Endothelial cell of umbilical vein (primary cell): ENCODE measurements at regions not wholly inside any gene's neighbourhood (a gene's known extent, or its start where the extent isn't known, plus 50 kb on each side); places are given as distances from the start of the nearest gene placed in this dataset.

Experiments
- BruUV-seq: library from RNA; stranded (reverse); fragments of 400-500 nt; replicated peaks from 2 replicates; lab custom pipeline; 2021; lab: Mats Ljungman, UMichigan
- CTCF ChIA-PET: fragments of 300-600, 350-600 bp; sonication (Branson Sonifier 250); formaldehyde crosslinking; loops from one replicate; lab custom pipeline; 2021; ENCODE audit warnings: antibody characterized with exemption, inconsistent platforms; lab: Charles Lee
- POLR2A ChIA-PET: fragments of 300-600, 350-600 bp; sonication (Branson Sonifier 250); formaldehyde crosslinking; loops from one replicate; lab custom pipeline; 2021; ENCODE audit warnings: antibody characterized with exemption, inconsistent platforms; lab: Charles Lee
- DNase-seq: peaks from one replicate; pipeline ENCODE4 v3.0.0-alpha.2; 2011; ENCODE audit warnings: low read depth, low spot score
- FAIRE-seq: peaks from 2 replicates; lab custom pipeline; 2011; peaks lifted over from hg19 to GRCh38; lab: Jason Lieb, UNC
- H2AFZ ChIP-seq: 2 replicates; pipeline ENCODE4 v1.6.0; 2012; ENCODE audit warnings: low read depth, low read length, control low read depth, inconsistent platforms
- H3K27ac ChIP-seq: 2 replicates; pipeline ENCODE4 v1.5.1; 2011; ENCODE audit warnings: low read depth, mild to moderate bottlenecking, control low read depth, low read length, moderate library complexity; ENCODE audit not compliant: insufficient read depth
- H3K27me3 ChIP-seq, 2 experiments: 2 replicates each; pipeline versions ENCODE4 v1.6.0 to v1.6.1; 2011; ENCODE audit warnings: low read length in 2 of 2, mixed read lengths in 1 of 2; ENCODE audit not compliant: control insufficient read depth in 2 of 2, insufficient read depth in 2 of 2
- H3K36me3 ChIP-seq, 2 experiments: 2 replicates in 1 of 2; 3 replicates in 1 of 2; pipeline ENCODE4 v1.5.1; 2011; ENCODE audit warnings: low read length in 2 of 2, mild to moderate bottlenecking in 1 of 2, moderate library complexity in 1 of 2; ENCODE audit not compliant: control insufficient read depth in 2 of 2, insufficient read depth in 2 of 2; ENCODE audit errors: extremely low read depth in 1 of 2
- H3K4me1 ChIP-seq: 3 replicates; pipeline ENCODE4 v1.5.1; 2011; ENCODE audit warnings: mild to moderate bottlenecking, low read length; ENCODE audit not compliant: control insufficient read depth, insufficient read depth; ENCODE audit errors: extremely low read depth
- H3K4me2 ChIP-seq: 2 replicates; pipeline ENCODE4 v1.6.1; 2011; ENCODE audit warnings: low read length, control low read depth, mixed read lengths; ENCODE audit not compliant: insufficient read depth
- H3K4me3 ChIP-seq, 3 experiments: fragments of 200-600 bp in 1 of 3; sonication (generic), shearing (Covaris generic) in 1 of 3; replicated peaks in 1 of 3; 2 replicates each; pipeline ENCODE4 v1.5.1; 2011 to 2016; ENCODE audit warnings: control low read depth in 3 of 3, low read length in 3 of 3, mild to moderate bottlenecking in 2 of 3, inconsistent platforms in 1 of 3, low read depth in 1 of 3, moderate library complexity in 1 of 3; ENCODE audit not compliant: insufficient read depth in 1 of 3
- H3K79me2 ChIP-seq: 2 replicates; pipeline ENCODE4 v1.6.0; 2012; ENCODE audit warnings: low read length, inconsistent platforms; ENCODE audit not compliant: control insufficient read depth, insufficient read depth
- H3K9ac ChIP-seq: replicated peaks from 2 replicates; pipeline ENCODE3; 2011; ENCODE audit warnings: low read length, control low read depth; ENCODE audit not compliant: insufficient read depth; ENCODE audit errors: extremely low read depth
- H3K9me1 ChIP-seq: replicated peaks from 3 replicates; pipeline ENCODE4 v1.6.0; 2011; ENCODE audit warnings: mild to moderate bottlenecking, low read length; ENCODE audit not compliant: control insufficient read depth, insufficient read depth; ENCODE audit errors: extremely low read depth
- H3K9me3 ChIP-seq: replicated peaks from 2 replicates; pipeline ENCODE4 v1.5.1; 2012; ENCODE audit warnings: low read length, inconsistent platforms; ENCODE audit not compliant: control insufficient read depth, insufficient read depth
- H4K20me1 ChIP-seq: replicated peaks from 2 replicates; pipeline ENCODE3; 2011; ENCODE audit warnings: mild to moderate bottlenecking, low read length; ENCODE audit not compliant: control insufficient read depth, insufficient read depth; ENCODE audit errors: extremely low read depth
- EZH2 ChIP-seq: IDR thresholded peaks from 2 replicates; pipeline ENCODE4 v1.6.1; 2012; ENCODE audit warnings: borderline replicate concordance, low read depth, mild to moderate bottlenecking, moderate library complexity, low read length, inconsistent platforms; ENCODE audit not compliant: severe bottlenecking
- FOS ChIP-seq: IDR thresholded peaks from 2 replicates; pipeline ENCODE4 v1.6.1; 2011; ENCODE audit warnings: mild to moderate bottlenecking, low read length, moderate library complexity, borderline replicate concordance; ENCODE audit not compliant: insufficient read depth
- GATA2 ChIP-seq: IDR thresholded peaks from 2 replicates; pipeline ENCODE4 v1.7.0; 2011; ENCODE audit warnings: low read depth, mild to moderate bottlenecking, moderate library complexity, mixed read lengths, low read length; ENCODE audit not compliant: insufficient read length, insufficient read depth
- JUN ChIP-seq: IDR thresholded peaks from 2 replicates; pipeline ENCODE4 v1.6.1; 2011; ENCODE audit warnings: borderline replicate concordance, low read depth; ENCODE audit not compliant: insufficient read length, insufficient read depth
- MAX ChIP-seq: IDR thresholded peaks from 2 replicates; pipeline ENCODE4 v1.6.1; 2011; ENCODE audit not compliant: insufficient read depth, insufficient read length
- MYC ChIP-seq: IDR thresholded peaks from one replicate; pipeline ENCODE4 v1.6.1; 2011; ENCODE audit warnings: mild to moderate bottlenecking, low read depth, low read length
- POLR2AphosphoS5 ChIP-seq: IDR thresholded peaks from 2 replicates; pipeline ENCODE4 v1.6.1; 2012; ENCODE audit warnings: low read depth, mild to moderate bottlenecking, control low read depth, low read length, moderate library complexity; ENCODE audit not compliant: insufficient read depth
- dilution Hi-C: fragments of 300-500 bp; cut with MboI; formaldehyde crosslinking; loops from one replicate; pipeline ENCODE4 v1.15.0; 2019; ENCODE audit warnings: low sequenced_read_pairs; ENCODE audit not compliant: extremely low pct_ligation_motif_present
- intact Hi-C: fragments of 100-400 bp; cut with micrococcal nuclease; formaldehyde crosslinking; loops from one replicate; pipeline ENCODE4 v1.10.0; 2022
- TF ChIP-seq, protein P1 (sequence below), 2 donors: IDR thresholded peaks; 1 replicate in 1 of 2; 2 replicates in 1 of 2; pipeline ENCODE4 v1.5.1; 2011; ENCODE audit warnings: low read length in 2 of 2, mild to moderate bottlenecking in 2 of 2, moderate library complexity in 2 of 2, control low read depth in 1 of 2, inconsistent platforms in 1 of 2, low read depth in 1 of 2; ENCODE audit not compliant: insufficient read depth in 1 of 2; ENCODE audit errors: extremely low read depth in 1 of 2

DNA sequence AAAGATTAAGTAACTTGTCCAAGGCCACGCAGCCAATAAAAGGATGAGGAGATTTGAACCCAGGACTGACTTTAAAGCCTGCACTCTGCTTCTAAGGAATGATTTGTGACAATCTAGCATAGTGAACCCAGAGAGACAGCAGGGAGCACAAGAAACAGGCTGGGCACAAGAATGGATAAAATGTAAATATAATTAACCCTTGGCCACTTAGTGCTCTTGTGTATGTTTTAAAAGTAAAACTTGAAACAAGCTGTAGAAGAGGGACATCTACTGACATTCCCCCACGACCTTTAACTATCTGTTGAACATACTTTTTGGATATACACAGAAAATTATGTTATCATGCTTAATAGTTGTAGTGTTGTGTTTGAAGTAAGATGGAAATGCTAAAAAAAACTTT lies 141.9 kb upstream of the PMFBP1 start:
- dilution Hi-C loops = no loop called here
- CTCF ChIA-PET = no interaction called here
- intact Hi-C loops = no loop called here
- H3K4me2 ChIP-seq = no peak overlapping the region
- H3K36me3 ChIP-seq = no peaks in the 10 kb centered on the region
- H3K79me2 ChIP-seq = no peaks in the 10 kb centered on the region
- TF ChIP-seq GATA2 (no peak), EZH2 (no peak), POLR2AphosphoS5 (no peak), MYC (no peak), MAX (no peak)
- TF ChIP-seq, protein P1, sequence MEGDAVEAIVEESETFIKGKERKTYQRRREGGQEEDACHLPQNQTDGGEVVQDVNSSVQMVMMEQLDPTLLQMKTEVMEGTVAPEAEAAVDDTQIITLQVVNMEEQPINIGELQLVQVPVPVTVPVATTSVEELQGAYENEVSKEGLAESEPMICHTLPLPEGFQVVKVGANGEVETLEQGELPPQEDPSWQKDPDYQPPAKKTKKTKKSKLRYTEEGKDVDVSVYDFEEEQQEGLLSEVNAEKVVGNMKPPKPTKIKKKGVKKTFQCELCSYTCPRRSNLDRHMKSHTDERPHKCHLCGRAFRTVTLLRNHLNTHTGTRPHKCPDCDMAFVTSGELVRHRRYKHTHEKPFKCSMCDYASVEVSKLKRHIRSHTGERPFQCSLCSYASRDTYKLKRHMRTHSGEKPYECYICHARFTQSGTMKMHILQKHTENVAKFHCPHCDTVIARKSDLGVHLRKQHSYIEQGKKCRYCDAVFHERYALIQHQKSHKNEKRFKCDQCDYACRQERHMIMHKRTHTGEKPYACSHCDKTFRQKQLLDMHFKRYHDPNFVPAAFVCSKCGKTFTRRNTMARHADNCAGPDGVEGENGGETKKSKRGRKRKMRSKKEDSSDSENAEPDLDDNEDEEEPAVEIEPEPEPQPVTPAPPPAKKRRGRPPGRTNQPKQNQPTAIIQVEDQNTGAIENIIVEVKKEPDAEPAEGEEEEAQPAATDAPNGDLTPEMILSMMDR (IDR thresholded peaks at IDR 0.05; ENCODE audit: extremely low read depth in 1 of 2, insufficient read depth in 1 of 2, low read depth in 1 of 2, low read length in 2 of 2) = no peak
- H3K9me1 ChIP-seq = no peaks in the 10 kb centered on the region
- H2AFZ ChIP-seq = no peak overlapping the region
- no peak for DNase-seq
- no peaks in the 10 kb centered on the region for H3K27me3 ChIP-seq
- no TSS peak for BruUV-seq
- FAIRE-seq = no peak
- no peak overlapping the region for H3K4me3 ChIP-seq
- H3K27ac ChIP-seq = no peak overlapping the region
- POLR2A ChIA-PET = no interaction called here
- H3K9ac ChIP-seq = no peak overlapping the region
- no peaks in the 10 kb centered on the region for H4K20me1 ChIP-seq
- no peaks in the 10 kb centered on the region for H3K9me3 ChIP-seq
- no peaks in the 10 kb centered on the region for H3K4me1 ChIP-seq

DNA sequence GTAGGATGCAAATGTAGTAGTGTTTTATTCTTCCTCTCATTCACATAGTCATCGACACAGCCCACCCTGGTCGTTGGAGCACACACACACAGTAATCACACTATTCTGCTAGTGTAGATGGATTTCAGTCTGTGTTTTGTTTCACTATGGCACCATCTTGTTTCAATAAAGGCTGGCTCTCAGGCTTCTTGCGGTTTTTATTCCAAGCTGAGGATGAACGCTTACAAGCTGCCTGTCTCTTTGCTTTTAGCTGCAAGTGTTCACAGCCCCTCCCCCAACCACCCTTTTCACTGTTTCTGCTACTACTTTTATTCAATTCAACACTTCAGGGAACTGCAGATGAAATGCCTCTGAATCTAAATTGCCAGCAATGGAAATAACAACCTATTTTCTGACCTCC lies 140.9 kb upstream of the PMFBP1 start:
- Histone ChIP-seq H3K4me2 (no peak overlapping the region), H4K20me1 (no peaks in the 10 kb centered on the region), H3K79me2 (no peaks in the 10 kb centered on the region), H3K9me1 (no peaks in the 10 kb centered on the region), H3K36me3 (no peaks in the 10 kb centered on the region), H3K4me1 (no peaks in the 10 kb centered on the region), H3K27me3 (no peaks in the 10 kb centered on the region), H3K9me3 (no peaks in the 10 kb centered on the region), H3K27ac (no peak overlapping the region), H2AFZ (no peak overlapping the region), H3K9ac (no peak overlapping the region), H3K4me3 (no peak overlapping the region)
- FAIRE-seq (no peak), DNase-seq (no peak)
- dilution Hi-C loops = no loop called here
- intact Hi-C loops = no loop called here
- ChIA-PET CTCF (no interaction called here), POLR2A (no interaction called here)
- no TSS peak for BruUV-seq
- TF ChIP-seq JUN = no peak
- no peak for TF ChIP-seq MAX
- no peak for TF ChIP-seq FOS
- no peak for TF ChIP-seq POLR2AphosphoS5
